Esophagus muscularis mucosa (tissue), 4 donors: ENCODE measurements at regions not wholly inside any gene's neighbourhood (a gene's known extent, or its start where the extent isn't known, plus 50 kb on each side); places are given as distances from the start of the nearest gene placed in this dataset.

Experiments
- DNase-seq: peaks from one replicate; pipeline ENCODE4 v3.0.0-alpha.2; 2017; ENCODE audit errors: extremely low spot score
- H3K27ac ChIP-seq, 4 donors: fragments of 200-600 bp; sonication (generic); replicated peaks in 1 of 4; 1 replicate in 3 of 4; 2 replicates in 1 of 4; pipeline ENCODE4 v1.5.1; 2016 to 2019; ENCODE audit warnings: mild to moderate bottlenecking in 1 of 4
- H3K27me3 ChIP-seq, 4 donors: fragments of 200-600 bp; sonication (generic); one replicate each; pipeline versions ENCODE4 v1.5.1 to v1.6.0; 2016 to 2019
- H3K36me3 ChIP-seq, 4 donors: fragments of 200-600 bp; sonication (generic); one replicate each; pipeline ENCODE4 v1.5.1; 2016 to 2019
- H3K4me1 ChIP-seq, 4 donors: fragments of 200-600 bp; sonication (generic); one replicate each; pipeline ENCODE4 v1.5.1; 2016 to 2019
- H3K4me3 ChIP-seq, 4 donors: fragments of 200-600 bp; sonication (generic); 1 replicate in 2 of 4; 2 replicates in 2 of 4; pipeline ENCODE4 v1.5.1; 2016 to 2019; ENCODE audit warnings: mild to moderate bottlenecking in 4 of 4, moderate library complexity in 1 of 4
- H3K9me3 ChIP-seq, 4 donors: fragments of 200-600 bp; sonication (generic); 1 replicate in 3 of 4; 2 replicates in 1 of 4; pipeline ENCODE4 v1.5.1; 2016 to 2019
- CTCF ChIP-seq, 3 experiments: fragments of 200-600 bp in 2 of 3; fragments of 450-650 bp in 1 of 3; sonication (generic) in 2 of 3; IDR thresholded peaks; one replicate each; pipeline ENCODE4 v1.5.1; 2017 to 2019; ENCODE audit warnings: antibody characterized with exemption in 3 of 3, mild to moderate bottlenecking in 2 of 3, moderate library complexity in 1 of 3
- EP300 ChIP-seq: sonication (generic); formaldehyde crosslinking; IDR thresholded peaks from one replicate; pipeline ENCODE4 v1.6.1; 2017; ENCODE audit warnings: antibody characterized with exemption
- POLR2A ChIP-seq: fragments of 450-650 bp; IDR thresholded peaks from one replicate; pipeline ENCODE4 v1.6.1; 2017; ENCODE audit warnings: antibody characterized with exemption, moderate library complexity, mild to moderate bottlenecking, low read depth
- POLR2AphosphoS5 ChIP-seq, 2 donors: sonication (generic); formaldehyde crosslinking; IDR thresholded peaks; one replicate each; pipeline ENCODE4 v1.6.1; 2017; ENCODE audit warnings: antibody characterized with exemption in 2 of 2
- WGBS: methylation state at CpG from one replicate; pipeline ENCODE4 v1.1.5; 2018; 5-methylcytosine and 5-hydroxymethylcytosine counted together
- intact Hi-C: fragments of 100-400 bp; cut with DNase I; formaldehyde crosslinking; loops from one replicate; pipeline ENCODE4 v1.15.1; 2023

DNA sequence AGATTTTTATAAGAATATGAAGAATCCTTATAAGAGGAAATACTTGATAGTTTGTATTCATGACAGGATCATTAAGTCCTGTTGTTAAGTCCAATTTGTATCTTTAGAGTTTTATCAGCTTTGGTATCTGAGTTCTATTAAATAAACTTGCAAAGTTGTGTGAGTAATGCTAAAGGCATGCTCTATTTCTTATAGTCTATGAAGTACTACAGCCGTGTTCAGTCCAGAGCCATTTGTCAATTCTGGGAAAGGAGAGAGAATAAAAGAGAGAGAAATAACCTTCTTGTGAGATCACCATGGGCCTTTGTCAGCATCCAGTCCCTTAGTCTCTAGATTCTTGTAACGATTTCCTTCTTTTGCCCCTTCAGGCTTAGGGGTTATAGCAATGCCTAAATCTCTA is 181.2 kb upstream of the POU3F2 start:
- Histone ChIP-seq H3K9me3 (no peaks in the 10 kb centered on the region), H3K4me3 (no peak overlapping the region), H3K4me1 (no peaks in the 10 kb centered on the region), H3K27ac (no peak overlapping the region), H3K36me3 (no peaks in the 10 kb centered on the region), H3K27me3 (no peaks in the 10 kb centered on the region)
- TF ChIP-seq POLR2A (no peak), EP300 (no peak), POLR2AphosphoS5 (IDR thresholded peaks at IDR 0.05) (no peak), CTCF (IDR thresholded peaks at IDR 0.05) (no peak)
- DNase-seq, result no peak
- intact Hi-C loops, result no loop called here
- 58% methylated on average over 2 of the region's 2 CpGs for WGBS

DNA sequence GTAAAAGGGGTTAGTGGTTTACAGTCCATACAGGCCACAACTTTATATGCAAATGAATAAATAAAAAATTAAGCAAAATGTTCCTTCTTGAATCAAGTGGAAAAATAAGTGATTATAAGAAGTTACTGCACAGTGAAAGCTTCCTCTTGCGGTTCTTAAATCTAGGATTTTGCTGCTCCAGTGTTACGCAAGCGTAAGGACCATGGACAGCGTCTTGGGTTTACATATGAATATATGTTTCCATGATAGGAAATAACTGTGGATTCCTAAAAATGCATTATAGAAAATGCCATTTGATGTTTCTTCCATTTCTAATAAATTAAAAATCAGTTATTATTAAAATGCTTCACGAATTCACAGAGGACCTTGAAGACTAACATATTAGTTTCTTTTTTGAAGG is 176.6 kb upstream of the POU3F2 start:
- no peak for DNase-seq
- H3K36me3 ChIP-seq, result no peaks in the 10 kb centered on the region
- no peak overlapping the region for H3K27ac ChIP-seq
- no peaks in the 10 kb centered on the region for H3K9me3 ChIP-seq
- TF ChIP-seq POLR2A (no peak), EP300 (no peak), CTCF (IDR thresholded peaks at IDR 0.05) (no peak), POLR2AphosphoS5 (IDR thresholded peaks at IDR 0.05) (no peak)
- no peaks in the 10 kb centered on the region for H3K4me1 ChIP-seq
- 56% methylated on average over 5 of the region's 5 CpGs for WGBS
- H3K4me3 ChIP-seq, result no peak overlapping the region
- H3K27me3 ChIP-seq, result no peaks in the 10 kb centered on the region
- intact Hi-C loops, result no loop called here

GRCh38 chr6:98669371-98669770 is 165.0 kb upstream of the POU3F2 start:
- Histone ChIP-seq H3K4me3 (no peak overlapping the region), H3K4me1 (no peaks in the 10 kb centered on the region), H3K9me3 (no peaks in the 10 kb centered on the region), H3K27me3 (no peaks in the 10 kb centered on the region), H3K36me3 (no peaks in the 10 kb centered on the region), H3K27ac (no peak overlapping the region)
- no peak for TF ChIP-seq POLR2AphosphoS5 (IDR thresholded peaks at IDR 0.05)
- no peak for TF ChIP-seq POLR2A
- no peak for TF ChIP-seq EP300
- no peak for TF ChIP-seq CTCF (IDR thresholded peaks at IDR 0.05)
- no peak for DNase-seq
- intact Hi-C loops, result no loop called here

GRCh38 chr6:98670045-98670746 is 164.2 kb upstream of the POU3F2 start:
- WGBS, result 84% methylated on average over 3 of the region's 3 CpGs
- intact Hi-C loops, result no loop called here

More at GRCh38 chr6:98670045-98670746, 164.2 kb upstream of the POU3F2 start:
- Histone ChIP-seq H3K4me3 (no peak overlapping the region), H3K27me3 (no peaks in the 10 kb centered on the region), H3K27ac (no peak overlapping the region), H3K4me1 (no peaks in the 10 kb centered on the region), H3K36me3 (no peaks in the 10 kb centered on the region), H3K9me3 (no peaks in the 10 kb centered on the region)
- TF ChIP-seq POLR2A (no peak), EP300 (no peak), CTCF (IDR thresholded peaks at IDR 0.05) (no peak), POLR2AphosphoS5 (IDR thresholded peaks at IDR 0.05) (no peak)
- no peak for DNase-seq
